HEK293 (cell line): ENCODE measurements at regions not wholly inside any gene's neighbourhood (a gene's known extent, or its start where the extent isn't known, plus 50 kb on each side); places are given as distances from the start of the nearest gene placed in this dataset.

Experiments used
- CTCF ChIA-PET: fragments of 350-600 bp; formaldehyde crosslinking; extraction: SDS; loops from one replicate; lab custom pipeline; 2021; ENCODE audit warnings: antibody characterized with exemption; lab: Yijun Ruan, JAX
- POLR2A ChIA-PET: fragments of 300-600 bp; formaldehyde crosslinking; extraction: SDS; loops from one replicate; lab custom pipeline; 2020; ENCODE audit warnings: antibody characterized with exemption, inconsistent platforms; lab: Yijun Ruan, JAX
- H3K27ac ChIP-seq: fragments of 200-500 bp; sonication (Bioruptor generic); 2 replicates; pipeline ENCODE4 v1.5.1; 2014; ENCODE audit warnings: low read depth, low read length, control low read depth, inconsistent platforms; ENCODE audit errors: extremely low read depth
- H3K36me3 ChIP-seq, 2 experiments: fragments of 200-500 bp in 1 of 2; sonication (Bioruptor generic) in 1 of 2; 1 replicate in 1 of 2; 2 replicates in 1 of 2; pipeline ENCODE4 v1.5.1; 2014 to 2017; ENCODE audit warnings: inconsistent platforms in 2 of 2, low read length in 2 of 2; ENCODE audit not compliant: control insufficient read depth in 2 of 2, insufficient read depth in 1 of 2
- H3K4me1 ChIP-seq: fragments of 200-500 bp; sonication (Bioruptor generic); 2 replicates; pipeline ENCODE4 v1.5.1; 2014; ENCODE audit warnings: mild to moderate bottlenecking, low read length, inconsistent platforms; ENCODE audit not compliant: control insufficient read depth, insufficient read depth
- H3K4me3 ChIP-seq: 2 replicates; pipeline ENCODE4 v1.5.1; 2011; ENCODE audit warnings: low read depth, mild to moderate bottlenecking, control low read depth, low read length, moderate library complexity
- H3K9me3 ChIP-seq: fragments of 200-500 bp; sonication (Bioruptor generic); 2 replicates; pipeline ENCODE4 v1.5.1; 2014; ENCODE audit warnings: low read depth, low read length, inconsistent platforms; ENCODE audit not compliant: control insufficient read depth, insufficient read depth
- GLIS1 ChIP-seq: fragments of 450-650 bp; formaldehyde crosslinking; IDR thresholded peaks from 2 replicates; pipeline ENCODE4 v1.5.1; 2016; ENCODE audit warnings: missing biosample characterization, missing genetic modification characterization
- KLF10 ChIP-seq: fragments of 450-650 bp; IDR thresholded peaks from 2 replicates; pipeline ENCODE4 v1.5.1; 2018; ENCODE audit warnings: missing biosample characterization, mild to moderate bottlenecking, missing genetic modification characterization
- KLF16 ChIP-seq: fragments of 450-650 bp; formaldehyde crosslinking; IDR thresholded peaks from 2 replicates; pipeline ENCODE4 v1.5.1; 2017; ENCODE audit warnings: missing biosample characterization, missing genetic modification characterization
- PBX3 ChIP-seq: sonication (generic); formaldehyde crosslinking; IDR thresholded peaks from 2 replicates; pipeline ENCODE4 v1.8.1; 2022; ENCODE audit warnings: mild to moderate bottlenecking, moderate library complexity, missing genetic modification reagents
- PRDM1 ChIP-seq: fragments of 450-650 bp; formaldehyde crosslinking; IDR thresholded peaks from 2 replicates; pipeline ENCODE4; 2016; ENCODE audit warnings: missing biosample characterization, missing genetic modification characterization
- RBAK ChIP-seq: fragments of 450-650 bp; formaldehyde crosslinking; IDR thresholded peaks from 2 replicates; pipeline ENCODE4 v1.5.1; 2016; ENCODE audit warnings: missing biosample characterization, missing genetic modification characterization
- SCRT2 ChIP-seq: fragments of 450-650 bp; formaldehyde crosslinking; IDR thresholded peaks from 2 replicates; pipeline ENCODE4 v1.5.1; 2016; ENCODE audit warnings: missing biosample characterization, missing genetic modification characterization
- YY2 ChIP-seq: fragments of 450-650 bp; formaldehyde crosslinking; IDR thresholded peaks from 2 replicates; pipeline ENCODE4 v1.5.1; 2016; ENCODE audit warnings: missing biosample characterization, missing genetic modification characterization
- ZBTB11 ChIP-seq: fragments of 450-650 bp; formaldehyde crosslinking; conservative IDR thresholded peaks from 2 replicates; pipeline ENCODE4 v1.5.1; 2016; ENCODE audit warnings: low read depth, missing biosample characterization, missing genetic modification characterization
- ZBTB44 ChIP-seq: fragments of 450-650 bp; IDR thresholded peaks from 2 replicates; pipeline ENCODE4 v1.5.1; 2018; ENCODE audit warnings: missing biosample characterization, mild to moderate bottlenecking, missing genetic modification characterization
- ZBTB7A ChIP-seq: fragments of 450-650 bp; formaldehyde crosslinking; IDR thresholded peaks from 2 replicates; pipeline ENCODE4 v1.5.1; 2016; ENCODE audit warnings: low read depth, missing biosample characterization, missing genetic modification characterization
- ZFP69B ChIP-seq: fragments of 450-650 bp; formaldehyde crosslinking; IDR thresholded peaks from 2 replicates; pipeline ENCODE4 v1.5.1; 2016; ENCODE audit warnings: missing biosample characterization, missing genetic modification characterization
- ZNF112 ChIP-seq: fragments of 450-650 bp; formaldehyde crosslinking; IDR thresholded peaks from 2 replicates; pipeline ENCODE4 v1.5.0; 2017; ENCODE audit warnings: missing biosample characterization, missing genetic modification characterization
- ZNF138 ChIP-seq: fragments of 450-650 bp; formaldehyde crosslinking; IDR thresholded peaks from 2 replicates; pipeline ENCODE4 v1.5.1; 2016; ENCODE audit warnings: missing biosample characterization, missing genetic modification characterization, borderline replicate concordance
- ZNF2 ChIP-seq: fragments of 450-650 bp; formaldehyde crosslinking; IDR thresholded peaks from 2 replicates; pipeline ENCODE4 v1.5.1; 2016; ENCODE audit warnings: missing biosample characterization, missing genetic modification characterization
- ZNF48 ChIP-seq: fragments of 450-650 bp; formaldehyde crosslinking; IDR thresholded peaks from 2 replicates; pipeline ENCODE4 v1.5.1; 2016; ENCODE audit warnings: missing biosample characterization, missing genetic modification characterization
- ZNF513 ChIP-seq: fragments of 450-650 bp; IDR thresholded peaks from 2 replicates; pipeline ENCODE4 v1.5.1; 2018; ENCODE audit warnings: missing biosample characterization, missing genetic modification characterization
- ZNF548 ChIP-seq: fragments of 450-650 bp; formaldehyde crosslinking; IDR thresholded peaks from 2 replicates; pipeline ENCODE4 v1.5.1; 2016; ENCODE audit warnings: missing biosample characterization, missing genetic modification characterization
- ZNF610 ChIP-seq: fragments of 450-650 bp; formaldehyde crosslinking; IDR thresholded peaks from 2 replicates; pipeline ENCODE4 v1.5.1; 2016; ENCODE audit warnings: missing biosample characterization, missing genetic modification characterization, borderline replicate concordance
- ZNF645 ChIP-seq: fragments of 450-650 bp; formaldehyde crosslinking; IDR thresholded peaks from 2 replicates; pipeline ENCODE4; 2016; ENCODE audit warnings: missing biosample characterization, missing genetic modification characterization
- ZNF692 ChIP-seq: fragments of 450-650 bp; formaldehyde crosslinking; IDR thresholded peaks from 2 replicates; pipeline ENCODE4 v1.5.1; 2016; ENCODE audit warnings: missing biosample characterization, missing genetic modification characterization
- ZNF704 ChIP-seq: fragments of 450-650 bp; formaldehyde crosslinking; IDR thresholded peaks from 2 replicates; pipeline ENCODE4 v1.5.1; 2016; ENCODE audit warnings: missing biosample characterization, missing genetic modification characterization
- ZNF837 ChIP-seq: fragments of 450-650 bp; formaldehyde crosslinking; IDR thresholded peaks from 2 replicates; pipeline ENCODE4 v1.5.1; 2016; ENCODE audit warnings: missing biosample characterization, missing genetic modification characterization

GRCh38 chr4:133014473-133015135 is 134.5 kb upstream of the PCDH10 start:
- Histone ChIP-seq H3K36me3 (no peaks in the 10 kb centered on the region), H3K4me3 (no peak overlapping the region), H3K9me3 (no peaks in the 10 kb centered on the region), H3K27ac (no peak overlapping the region), H3K4me1 (no peaks in the 10 kb centered on the region)
- CTCF ChIA-PET, result no interaction called here
- POLR2A ChIA-PET, result no interaction called here
- TF ChIP-seq ZNF692 (tag by site-specific recombination) (no peak), ZNF48 (no peak), SCRT2 (tag by site-specific recombination) (no peak), ZNF837 (tag by site-specific recombination) (no peak), ZBTB11 (tag by site-specific recombination) (no peak)

- ChIA-PET CTCF (interaction anchor here (0.7 kb wide), 1 partner anchor 253 kb away, joined by 3 read pairs; no protein-coding TSS in a partner anchor), POLR2A (no interaction called here)
- no peaks in the 10 kb centered on the region for H3K9me3 ChIP-seq
- H3K36me3 ChIP-seq, result no peaks in the 10 kb centered on the region
- no peak overlapping the region for H3K27ac ChIP-seq
- no peaks in the 10 kb centered on the region for H3K4me1 ChIP-seq
- H3K4me3 ChIP-seq, result no peak overlapping the region
- TF ChIP-seq ZNF548 (no peak), YY2 (tag by site-specific recombination) (no peak), ZNF112 (no peak), PRDM1 (tag by site-specific recombination) (no peak), ZBTB7A (tag by site-specific recombination) (no peak), PBX3 (CRISPR knock-in tag) (no peak), GLIS1 (tag by site-specific recombination) (no peak), ZNF2 (tag by site-specific recombination) (no peak), ZNF645 (tag by site-specific recombination) (no peak), KLF10 (tag by site-specific recombination) (no peak), ZNF610 (tag by site-specific recombination) (no peak), ZNF138 (tag by site-specific recombination) (no peak), RBAK (tag by site-specific recombination) (no peak), ZNF513 (no peak), ZNF704 (tag by site-specific recombination) (no peak), ZFP69B (no peak), ZBTB44 (tag by site-specific recombination) (no peak), ZNF837 (tag by site-specific recombination) (no peak), KLF16 (tag by site-specific recombination) (no peak)
These were observed 103.8 kb upstream of the PCDH10 start for GRCh38 chr4:133045288-133045687.
